Bone marrow (tissue), 2 donors: ENCODE measurements at regions not wholly inside any gene's neighbourhood (a gene's known extent, or its start where the extent isn't known, plus 50 kb on each side); places are given as distances from the start of the nearest gene placed in this dataset.
"Not testable (repeated sequence)": the region's sequence is repeated elsewhere in the genome, so short reads cannot be mapped to it uniquely, and the experiment has no call there.

Source experiments
- DNase-seq, 2 donors: peaks; one replicate each; lab custom pipeline; 2025; lab: John Stamatoyannopoulos, UW

DNA sequence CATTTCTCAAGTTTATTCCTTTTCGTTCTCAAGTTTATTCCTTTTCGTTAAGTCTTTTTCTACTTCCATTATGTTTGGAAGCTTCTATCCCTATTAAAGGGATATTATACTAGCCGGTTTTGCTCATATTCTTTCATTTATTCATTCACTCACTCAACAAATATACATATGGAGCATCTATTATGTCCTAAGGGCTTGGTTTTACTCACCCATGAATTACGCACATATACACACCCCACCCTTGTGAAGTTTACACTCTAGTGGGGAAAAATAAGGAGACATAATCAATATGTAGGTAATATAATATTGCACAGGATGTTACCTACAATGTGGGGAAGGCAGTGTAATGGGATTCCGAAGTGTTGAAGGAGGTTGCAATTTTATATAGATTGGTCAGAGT is 90.5 kb downstream of the ACTL7B start:
- DNase-seq: no peak

DNA sequence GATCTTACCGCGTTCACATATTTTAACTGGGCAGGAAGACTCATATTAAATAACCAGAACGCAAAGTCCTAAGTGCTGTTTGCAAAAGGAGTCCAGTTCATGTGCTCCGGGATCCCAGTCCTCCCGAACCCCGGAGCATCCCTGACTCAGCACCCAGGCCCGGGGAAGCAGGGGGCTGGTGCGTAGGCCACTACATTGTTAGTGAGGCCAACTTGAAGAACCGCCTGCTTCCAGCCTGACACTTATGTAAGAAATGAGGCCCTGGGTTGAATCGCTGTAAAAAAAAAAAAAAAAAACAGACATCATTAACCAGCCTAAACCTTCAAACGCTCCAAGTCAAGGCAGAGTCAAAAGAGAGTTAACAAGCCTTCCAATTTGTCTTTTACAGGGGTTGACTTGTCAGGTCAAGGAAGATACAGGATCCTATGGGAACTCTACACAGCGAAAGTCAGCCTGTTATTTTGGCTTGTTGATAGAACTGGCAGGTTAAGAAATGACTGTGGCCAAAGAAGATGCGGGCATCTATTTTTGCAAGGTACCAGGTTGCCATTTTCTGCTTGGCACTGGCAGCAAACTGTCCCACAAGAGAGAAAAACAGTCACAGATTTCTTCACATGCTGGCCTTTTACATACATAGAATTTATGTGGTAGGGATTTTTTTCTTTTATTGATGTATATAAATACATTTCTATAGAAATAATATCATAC is 93.3 kb downstream of the ACTL7B start:
- DNase-seq: no peak

DNA sequence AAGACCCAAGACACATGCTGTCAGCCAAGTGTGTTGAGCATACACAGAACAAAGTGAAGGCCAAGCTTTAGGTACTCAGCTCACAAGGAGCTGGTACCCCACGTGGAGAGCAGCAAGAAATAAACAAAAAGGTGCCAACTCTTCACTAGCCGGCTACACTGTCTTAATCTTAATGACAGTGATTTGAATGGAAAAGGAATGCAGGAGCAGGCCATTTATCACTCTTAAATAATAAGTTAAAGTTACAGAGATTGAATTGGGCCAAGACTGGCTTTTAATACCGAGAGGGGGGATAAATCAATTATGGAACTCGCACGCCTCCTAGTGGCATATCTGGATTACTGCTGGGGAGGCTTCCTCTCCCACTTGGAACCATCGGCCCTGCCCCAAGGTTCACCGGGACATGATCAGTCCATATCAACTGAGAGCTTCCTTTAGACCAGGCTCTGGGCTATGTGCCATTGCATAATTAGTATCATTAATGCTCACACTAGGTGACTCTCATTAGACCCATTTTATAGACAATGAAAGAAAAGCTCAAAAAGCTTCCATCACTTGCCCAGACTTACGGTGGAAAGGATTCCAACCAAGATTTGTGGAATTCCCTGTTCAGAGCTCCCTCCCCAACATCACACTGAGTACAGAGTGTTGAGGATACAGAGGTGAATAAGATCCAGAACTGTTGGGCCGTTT is 94.0 kb downstream of the ACTL7B start:
- peak; percentile 7 to 11 for DNase-seq

DNA sequence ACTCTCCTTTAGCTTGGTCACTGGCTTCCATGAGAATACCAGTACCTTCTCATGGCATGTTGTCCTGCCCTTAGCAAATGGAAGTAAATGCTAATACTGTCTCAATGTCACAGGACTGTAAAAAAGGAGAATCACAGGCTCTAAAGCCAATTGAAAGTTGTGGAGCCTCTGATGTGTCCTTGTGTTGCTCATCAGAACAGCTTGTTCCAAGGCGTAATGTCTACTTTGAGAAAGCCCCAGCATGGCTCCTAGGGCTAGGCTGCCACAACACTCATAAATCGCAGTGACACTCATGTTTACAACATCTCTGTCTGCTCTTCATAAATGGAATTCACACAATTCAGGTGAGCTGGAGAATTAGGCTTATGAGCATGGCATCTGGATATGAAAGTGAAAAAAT is 94.9 kb downstream of the ACTL7B start:
- no peak for DNase-seq

DNA sequence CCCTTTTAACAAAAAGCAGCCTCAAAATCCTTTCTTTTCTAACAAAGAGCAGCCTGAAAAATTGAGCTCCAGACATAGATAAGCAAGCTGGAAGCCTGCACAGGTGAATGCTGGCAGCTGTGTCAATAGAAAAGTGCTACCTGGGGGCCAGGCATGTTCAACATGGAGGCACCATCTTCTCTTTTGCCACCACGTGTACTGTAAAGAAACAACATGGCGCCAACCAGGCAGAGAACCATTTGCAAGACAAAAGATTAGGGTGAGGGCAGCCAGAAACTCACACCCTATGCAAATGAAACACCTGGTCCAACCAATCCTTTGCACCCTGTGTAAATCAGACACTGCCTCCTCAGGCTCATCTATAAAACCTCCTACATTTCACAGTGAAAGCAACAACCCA is 96.0 kb downstream of the ACTL7B start:
- no peak for DNase-seq

DNA sequence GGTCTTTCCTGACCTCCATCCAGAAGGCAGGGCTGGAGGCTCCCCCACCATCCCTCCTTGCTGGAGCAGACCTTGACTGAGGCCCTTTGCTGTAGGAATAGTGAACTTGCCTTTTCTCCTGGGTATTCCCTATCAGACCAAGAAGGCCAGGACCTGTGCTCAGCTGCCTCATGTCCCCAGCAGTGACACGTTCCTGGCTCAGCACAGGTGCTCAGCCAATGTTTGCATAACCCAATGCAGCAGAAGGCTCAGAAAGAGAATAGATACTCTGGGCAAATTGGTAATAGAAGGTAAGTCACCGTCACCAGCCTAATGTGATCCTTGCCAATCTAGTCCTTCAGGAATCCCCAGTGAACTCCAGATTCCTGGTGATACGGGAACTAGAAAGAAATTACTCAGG is 96.4 kb downstream of the ACTL7B start:
- DNase-seq: no peak

DNA sequence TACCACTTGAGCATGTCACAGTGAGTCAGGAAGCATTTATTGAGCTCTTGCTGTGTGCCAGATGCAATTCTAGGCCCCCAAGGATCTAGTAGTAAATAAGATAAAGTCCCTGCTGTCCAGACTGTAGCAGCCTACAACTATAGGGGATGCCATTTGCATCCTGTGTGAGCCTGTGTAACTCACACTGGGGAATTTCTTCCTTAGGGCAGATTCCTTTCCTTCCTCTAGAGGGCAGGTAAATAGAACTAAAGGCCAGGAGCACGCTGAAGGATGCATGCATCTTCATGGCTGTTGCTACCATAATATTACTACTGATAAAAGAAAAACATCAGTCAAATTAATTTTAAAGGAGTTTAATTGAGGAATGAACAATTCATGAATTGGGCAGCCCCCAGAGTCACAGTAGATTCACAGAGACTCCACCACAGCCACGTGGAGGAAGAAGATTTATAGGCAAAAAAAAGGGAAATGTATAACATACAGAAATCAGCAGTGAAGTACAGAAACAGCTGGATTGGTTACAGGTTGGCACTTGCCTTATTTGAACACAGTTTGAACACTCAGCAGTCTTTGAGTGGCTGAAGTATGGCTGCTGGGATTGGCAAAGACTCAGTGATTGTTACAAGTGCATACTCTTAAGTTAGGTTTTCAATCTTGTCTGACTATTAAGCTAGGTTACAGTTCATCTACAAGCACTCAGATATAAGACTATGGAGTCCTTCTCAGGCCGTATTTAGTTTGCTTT is 98.9 kb downstream of the ACTL7B start:
- no peak for DNase-seq

DNA sequence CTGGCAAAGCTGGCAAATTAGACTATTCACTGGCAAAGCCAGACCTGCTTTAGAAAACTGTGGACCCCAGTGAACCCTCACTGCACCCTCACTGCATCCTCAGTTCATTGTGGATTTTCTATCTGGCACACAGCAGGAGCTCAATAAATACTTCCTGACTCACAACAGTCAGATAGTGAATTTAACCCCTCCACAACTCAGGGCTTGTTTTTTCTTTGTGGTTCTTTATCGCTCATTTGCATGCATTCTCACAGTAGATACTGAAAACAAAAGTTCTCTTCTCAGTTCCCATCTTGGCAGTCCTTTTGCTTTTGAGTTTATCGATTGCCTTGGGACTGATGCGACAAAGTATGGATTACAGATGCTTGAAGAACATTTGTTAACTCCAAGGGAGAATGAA is 99.8 kb downstream of the ACTL7B start:
- DNase-seq: no peak

DNA sequence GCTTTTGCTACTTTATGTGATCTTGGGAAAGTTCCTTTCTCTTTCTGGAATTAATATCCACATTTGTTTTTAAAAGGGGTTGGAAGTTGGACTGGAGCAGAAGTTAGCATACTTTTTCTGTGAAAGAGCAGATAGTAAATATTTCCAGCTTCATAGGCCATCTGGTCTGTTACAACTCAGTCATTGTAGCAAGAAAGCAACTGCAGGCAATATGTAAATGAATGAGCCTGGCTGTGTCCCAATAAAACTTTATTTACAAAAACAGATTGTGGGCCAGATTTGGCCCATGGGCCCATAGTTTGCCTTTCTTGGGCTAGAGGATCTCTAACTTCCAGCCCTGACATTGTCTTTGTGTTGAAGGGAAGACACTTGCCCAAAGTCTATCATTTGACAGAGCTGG is 104.4 kb downstream of the ACTL7B start:
- no peak for DNase-seq

DNA sequence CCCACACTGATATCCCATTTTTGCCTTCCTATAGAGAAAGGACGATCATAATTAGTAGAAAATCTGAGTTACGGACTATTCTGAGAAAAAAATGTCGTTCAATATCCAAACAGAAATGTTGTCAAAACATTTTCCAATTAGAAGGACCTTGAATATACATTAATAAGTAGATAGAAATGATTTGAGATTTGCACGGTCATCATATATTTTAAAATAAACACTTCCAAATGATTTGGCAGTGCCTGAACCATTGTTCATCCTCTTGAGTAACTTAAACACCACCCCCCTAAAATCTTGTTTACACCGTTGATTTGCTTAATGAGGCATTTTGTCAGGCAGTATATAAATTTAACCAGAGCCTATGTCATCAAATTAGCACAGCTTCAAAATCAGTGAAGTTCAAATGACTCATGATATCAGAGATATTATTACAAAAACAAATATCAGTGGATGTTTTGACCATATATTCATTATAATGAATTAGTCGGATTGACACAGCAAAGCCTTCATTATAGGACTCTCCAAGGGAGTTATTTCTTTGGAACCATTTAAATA is 105.0 kb downstream of the ACTL7B start:
- no peak for DNase-seq

DNA sequence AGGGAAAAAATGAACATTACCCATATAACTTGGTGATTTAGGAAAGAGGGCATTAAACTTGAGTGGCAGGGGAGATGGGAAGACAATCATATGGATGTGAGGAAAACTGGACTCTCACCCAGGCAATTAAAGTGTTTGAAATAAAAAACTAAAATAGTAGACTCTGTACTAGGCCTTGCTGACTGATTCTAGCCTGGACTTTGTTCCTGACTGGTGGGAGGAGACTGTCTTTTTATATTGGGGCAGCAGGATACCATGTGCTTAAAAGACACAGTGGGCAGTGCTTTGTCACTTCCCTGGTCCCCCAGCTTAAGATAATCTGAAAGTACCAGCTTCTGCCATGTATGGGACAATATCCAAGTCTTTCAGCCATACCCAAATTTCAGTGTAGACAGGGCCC is 107.0 kb downstream of the ACTL7B start:
- DNase-seq: no peak

DNA sequence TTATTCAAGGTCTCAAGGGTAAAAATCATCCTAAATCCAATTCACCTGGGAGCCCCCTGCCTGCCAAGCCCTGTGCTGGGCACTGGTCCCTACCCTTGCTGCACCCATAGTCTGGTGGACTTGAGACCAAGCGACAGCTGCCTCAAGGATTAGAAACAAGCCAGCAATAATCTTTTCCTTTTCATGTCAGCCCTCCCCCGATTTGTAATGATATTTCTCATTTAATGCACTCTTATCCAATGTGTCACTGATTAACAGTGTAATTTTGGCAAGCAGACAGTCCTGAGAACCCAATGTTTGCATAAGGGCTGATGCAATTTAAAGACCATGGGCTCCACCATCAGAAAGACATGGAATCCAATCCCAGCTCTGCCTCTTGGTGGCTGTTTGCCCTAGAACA is 108.9 kb downstream of the ACTL7B start:
- DNase-seq: no peak

DNA sequence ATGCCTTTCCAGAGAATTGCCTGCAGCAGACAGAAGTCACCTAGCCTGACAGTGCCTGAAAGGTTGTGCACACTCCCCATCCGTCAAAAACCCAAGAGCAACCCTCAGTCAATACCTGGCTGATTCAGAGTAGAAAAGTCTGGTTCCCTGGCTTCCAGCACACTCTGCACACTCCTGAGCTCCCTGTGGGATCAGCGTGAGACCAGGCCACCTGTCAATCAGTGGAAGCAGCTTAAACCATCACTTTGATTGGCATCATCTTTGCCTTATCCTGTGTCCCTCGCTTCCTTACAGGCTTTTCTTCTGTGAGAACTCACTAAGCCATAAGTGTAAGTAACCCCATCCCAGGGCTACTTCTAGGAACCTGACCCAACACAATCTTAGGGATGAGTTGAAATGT is 109.8 kb downstream of the ACTL7B start:
- no peak for DNase-seq

DNA sequence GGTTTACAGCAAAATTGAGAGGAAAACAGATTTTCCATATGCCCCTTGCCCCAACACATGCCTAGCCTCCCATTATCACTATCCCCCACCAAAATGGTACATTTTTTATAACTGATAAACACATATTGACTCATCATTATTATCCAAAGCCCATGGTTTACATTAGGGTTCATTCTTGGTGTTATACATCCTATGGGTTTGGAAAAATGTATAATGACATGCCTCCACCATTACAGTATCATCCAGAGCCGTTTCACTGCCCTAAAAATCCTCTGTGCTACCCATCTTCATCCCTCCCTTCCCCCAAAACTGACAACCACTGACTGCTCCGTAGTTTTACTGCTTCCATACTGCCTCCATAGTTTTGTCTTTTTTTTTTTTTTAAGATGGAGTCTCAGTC is 111.1 kb downstream of the ACTL7B start:
- DNase-seq: no peak

DNA sequence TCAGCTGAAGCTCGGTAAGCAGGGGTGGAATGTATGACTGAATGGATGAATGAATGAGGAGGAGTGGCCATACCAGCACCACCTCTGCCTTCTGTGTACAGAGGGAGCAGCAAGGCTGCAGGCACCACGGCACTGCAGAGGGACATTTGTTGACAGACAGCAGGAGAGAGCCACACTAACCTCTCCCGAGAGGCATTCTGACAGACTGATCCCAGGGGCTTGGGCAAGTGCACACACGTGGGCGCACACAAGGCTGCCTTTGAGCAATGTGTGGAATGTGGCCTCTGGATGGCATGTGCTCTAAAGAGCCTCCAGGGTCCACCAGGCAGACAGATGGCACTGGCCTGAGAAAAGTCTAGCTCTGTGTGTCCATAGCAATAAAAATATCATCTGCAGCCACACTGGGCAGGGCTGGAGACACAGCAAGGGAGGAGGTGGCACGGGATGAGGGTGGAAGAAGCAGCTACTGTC is 111.8 kb downstream of the ACTL7B start:
- no peak for DNase-seq

DNA sequence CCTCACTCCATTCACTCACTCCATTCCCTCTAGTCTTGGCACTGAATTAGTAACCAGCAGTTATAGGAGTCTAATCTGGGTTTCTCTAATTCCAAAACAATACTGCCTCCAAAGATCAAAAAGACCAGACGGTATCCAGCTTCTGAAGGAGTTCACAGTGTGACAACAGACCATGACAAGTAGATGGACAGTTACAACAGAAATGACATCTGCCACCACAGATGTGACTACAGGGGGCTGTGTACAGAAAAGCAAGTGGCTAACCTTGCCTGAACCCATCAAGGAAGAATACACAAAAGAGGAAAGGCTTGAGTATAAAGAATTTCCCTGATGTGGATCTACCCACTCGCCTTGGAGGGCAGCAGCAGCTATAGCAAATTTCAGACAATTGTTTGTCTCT is 112.4 kb downstream of the ACTL7B start:
- no peak for DNase-seq

DNA sequence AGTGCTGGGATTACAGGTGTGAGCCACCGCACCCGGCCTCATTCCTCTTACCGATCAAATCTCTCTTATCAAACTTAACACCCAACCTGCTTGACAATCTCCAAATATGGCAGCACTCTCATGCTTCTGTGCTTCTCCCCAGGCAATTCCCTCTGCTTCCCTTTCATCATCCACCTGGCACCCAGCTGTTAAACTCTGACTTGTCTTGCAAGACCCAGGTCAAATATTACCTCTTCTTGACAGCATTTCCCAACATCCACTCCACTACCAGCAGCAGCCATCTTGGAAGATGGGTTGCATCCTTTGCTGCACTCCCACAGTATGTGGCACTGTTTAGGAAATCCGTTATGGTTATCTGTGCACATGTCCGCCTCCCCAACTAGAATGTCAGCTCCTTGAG is 113.6 kb downstream of the ACTL7B start:
- no peak for DNase-seq

DNA sequence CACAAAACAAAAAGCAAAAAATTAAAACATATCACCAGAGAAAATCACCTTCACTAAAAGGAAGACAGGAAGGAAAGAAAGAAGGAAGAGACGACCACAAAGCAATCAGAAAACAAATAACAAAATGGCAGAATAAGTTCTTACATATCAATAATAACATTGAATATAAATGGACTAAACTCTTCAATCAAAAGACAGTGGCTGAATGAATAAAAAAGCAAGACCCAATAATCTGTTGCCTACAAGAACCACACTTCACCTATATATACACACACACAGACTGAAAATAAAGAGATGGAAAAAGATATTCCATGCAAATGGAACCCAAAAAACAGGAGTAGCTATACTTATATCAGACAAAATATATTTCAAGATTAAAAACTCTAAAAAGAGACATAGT is 124.5 kb downstream of the ACTL7B start:
- not testable (repeated sequence) for DNase-seq

DNA sequence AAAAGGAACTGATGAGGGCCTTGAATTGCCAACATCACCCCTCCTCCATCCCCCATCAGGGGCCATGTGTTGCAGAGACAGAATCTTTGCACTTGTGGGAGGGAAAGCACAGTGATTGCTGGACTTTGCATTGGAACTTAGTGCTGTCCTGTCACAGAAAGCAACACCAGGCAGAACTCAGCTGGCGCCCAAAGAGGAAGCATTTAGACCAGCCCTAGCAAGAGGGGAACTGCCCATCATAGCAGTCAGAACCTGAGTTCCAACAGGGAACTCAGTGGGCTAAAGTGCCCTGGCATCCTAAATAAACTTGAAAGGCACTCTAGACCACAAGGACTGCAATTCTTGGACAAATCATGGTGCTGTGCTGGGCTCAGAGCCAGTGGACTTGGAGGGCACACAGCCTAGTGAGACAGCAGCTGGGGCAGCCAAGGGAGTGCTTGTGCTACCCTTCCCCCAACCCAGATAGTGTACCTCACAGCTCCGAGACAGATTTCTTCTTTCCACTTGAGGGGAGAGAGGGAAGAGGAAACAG is 128.1 kb downstream of the ACTL7B start:
- no peak for DNase-seq

DNA sequence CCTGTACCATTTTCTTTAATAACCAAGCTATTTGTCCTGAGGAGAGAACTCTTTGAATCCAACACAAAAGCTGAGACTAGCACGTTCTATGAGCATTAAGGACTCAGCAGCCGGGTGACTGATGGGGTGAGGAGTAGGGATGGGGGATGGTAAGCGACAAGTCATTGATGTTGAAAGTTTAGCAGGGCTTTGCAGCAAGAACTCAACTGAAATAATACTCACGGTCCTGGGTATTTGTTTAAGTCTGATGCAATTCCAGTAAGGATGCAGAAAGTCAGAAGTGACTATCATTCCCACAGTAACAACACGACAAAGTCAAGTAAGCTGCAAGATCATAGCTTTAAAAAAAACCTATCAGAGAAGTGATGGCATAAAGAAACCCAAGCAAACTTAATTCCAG is 131.1 kb downstream of the ACTL7B start:
- no peak for DNase-seq

DNA sequence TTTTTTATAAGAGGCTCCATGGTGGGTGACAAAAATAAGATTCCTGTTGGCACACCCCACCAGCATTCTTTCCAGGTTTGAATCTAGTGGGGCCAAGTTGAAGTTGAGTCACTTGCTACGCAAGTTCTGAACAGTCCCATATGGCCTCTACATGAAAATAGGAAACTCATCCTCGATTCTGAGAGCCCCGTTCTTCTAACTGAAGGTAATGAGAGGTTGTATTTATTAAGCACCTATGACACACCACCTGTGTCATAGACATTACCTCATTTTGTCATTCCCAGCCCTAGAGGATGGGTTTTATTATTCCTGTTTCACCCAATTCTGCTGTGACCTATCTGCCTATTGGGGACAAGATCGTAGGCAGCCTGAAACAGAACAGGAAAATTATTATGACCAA is 131.7 kb downstream of the ACTL7B start:
- DNase-seq: no peak

DNA sequence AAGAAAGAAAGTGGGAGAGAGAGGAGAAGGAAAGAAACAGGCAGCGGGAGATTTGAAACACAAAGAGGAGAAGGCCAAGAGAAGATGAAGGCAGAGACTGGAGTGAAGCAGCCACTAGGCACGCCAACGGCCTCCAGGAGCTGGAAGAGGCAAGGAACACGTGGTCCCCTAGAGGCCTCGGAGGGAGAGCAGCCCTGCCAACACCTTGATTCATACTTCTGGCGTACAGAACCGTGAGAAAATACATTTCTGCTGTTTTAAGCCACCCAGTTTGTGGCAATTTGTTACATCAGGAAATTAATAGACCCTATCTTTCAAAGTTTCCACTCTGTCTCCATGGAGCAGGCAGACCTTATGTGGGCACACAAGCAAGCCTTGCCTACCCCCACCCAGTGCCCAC is 133.4 kb downstream of the ACTL7B start:
- DNase-seq: no peak
